HG02870 (cell line): ENCODE measurements at regions not wholly inside any gene's neighbourhood (a gene's known extent, or its start where the extent isn't known, plus 50 kb on each side); places are given as distances from the start of the nearest gene placed in this dataset.

Source experiments
- ATAC-seq: cut with Tn5 transposase; IDR thresholded peaks from one replicate; pipeline ENCODE4 v1.9.1; 2021; ENCODE audit warnings: mild to moderate bottlenecking, moderate library complexity; ENCODE audit not compliant: unreplicated experiment

DNA sequence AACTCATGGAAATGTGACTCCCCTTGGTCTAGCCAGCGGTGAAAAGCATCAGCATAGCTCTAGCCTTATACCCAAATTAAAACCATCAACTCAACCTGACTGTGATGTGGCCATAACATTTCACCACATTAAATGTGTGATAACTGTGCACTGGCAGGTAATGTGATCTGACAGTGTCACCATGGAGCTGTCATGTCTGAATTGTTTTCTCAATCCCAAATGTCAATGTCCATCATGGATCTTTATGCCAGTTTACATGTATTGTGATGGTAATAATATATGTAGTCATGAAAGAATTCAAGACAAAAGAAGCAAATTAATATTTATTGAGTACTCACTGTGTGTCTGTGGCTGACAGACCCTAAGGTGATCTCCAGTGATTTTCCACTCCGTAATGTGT, 213.4 kb upstream of the EOMES start:
- no peak for ATAC-seq

DNA sequence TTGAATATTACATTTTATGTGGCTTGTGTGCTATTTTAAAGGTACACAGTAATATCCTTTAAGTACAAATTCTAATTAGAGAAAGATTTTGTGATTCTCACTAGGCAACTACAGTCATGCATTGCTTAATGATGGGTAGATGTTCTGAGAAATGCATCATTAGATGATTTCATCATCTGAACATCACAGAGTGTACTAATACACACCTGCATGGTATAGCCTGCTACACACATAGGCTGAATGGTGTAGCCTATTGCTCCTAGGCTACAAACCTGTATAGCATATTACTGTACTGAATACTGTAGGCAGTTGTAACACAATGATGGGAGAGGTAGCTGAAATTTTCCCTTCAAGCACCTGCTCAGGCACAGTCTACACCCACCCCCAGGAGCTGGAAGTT, 217.4 kb upstream of the EOMES start:
- no peak for ATAC-seq

DNA sequence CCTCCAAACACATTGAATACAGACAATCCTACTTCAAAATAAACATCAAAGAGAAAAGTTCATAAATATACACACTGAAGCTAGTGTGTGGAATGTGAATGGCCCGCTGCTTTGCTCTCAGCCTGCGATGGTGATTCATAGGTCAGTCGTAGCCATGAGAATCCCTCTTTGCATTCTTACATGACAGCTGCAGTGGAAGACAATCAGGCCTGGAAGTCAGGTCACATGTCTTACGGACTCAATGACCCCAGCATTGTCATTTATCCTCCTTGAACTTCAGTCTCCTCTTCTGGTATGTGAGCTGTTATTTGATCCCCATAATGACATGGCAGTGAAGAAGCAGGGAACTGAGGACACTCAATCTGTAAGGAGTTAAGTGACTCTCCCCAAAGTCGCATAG, 217.8 kb upstream of the EOMES start:
- ATAC-seq, result no peak

DNA sequence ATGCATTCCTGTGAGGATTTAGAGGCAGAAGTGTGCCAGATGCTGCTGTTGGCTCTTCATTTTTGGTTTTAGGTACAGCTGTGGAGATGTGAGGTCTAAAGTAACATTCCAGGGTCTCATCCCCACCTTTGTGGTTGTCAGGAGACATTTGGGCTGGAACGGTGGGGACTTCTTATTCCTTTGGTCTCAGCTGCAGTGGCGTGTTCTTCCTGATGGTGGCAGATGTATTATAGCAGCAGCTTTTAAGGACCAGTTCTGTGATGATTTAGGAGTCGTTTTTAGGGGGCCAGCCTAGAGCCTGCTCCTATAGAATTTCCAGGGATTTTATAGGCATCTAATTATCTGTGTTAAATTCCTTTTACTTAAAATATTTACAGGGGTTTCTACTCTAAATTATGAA, 221.0 kb upstream of the EOMES start:
- ATAC-seq, result no peak

DNA sequence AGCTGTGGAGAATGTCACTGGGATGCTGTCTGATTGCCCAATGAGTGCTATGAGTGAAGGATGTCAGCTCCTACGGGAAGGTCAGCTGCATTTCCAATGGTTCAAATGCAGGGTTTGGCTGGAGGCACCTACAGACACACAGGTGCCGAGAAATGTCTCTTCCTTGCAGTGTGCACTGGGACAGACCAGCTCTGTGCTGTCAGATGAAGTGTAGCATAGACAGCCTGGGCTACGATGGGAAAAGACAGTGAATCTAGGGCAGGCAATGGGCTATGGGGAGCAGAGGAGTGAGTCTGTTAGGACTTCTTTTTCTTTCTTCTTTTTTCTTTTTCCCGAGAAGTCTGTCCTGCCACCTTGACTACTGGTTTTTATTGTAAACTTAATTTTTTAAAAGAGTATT, 223.1 kb upstream of the EOMES start:
- ATAC-seq, result no peak

DNA sequence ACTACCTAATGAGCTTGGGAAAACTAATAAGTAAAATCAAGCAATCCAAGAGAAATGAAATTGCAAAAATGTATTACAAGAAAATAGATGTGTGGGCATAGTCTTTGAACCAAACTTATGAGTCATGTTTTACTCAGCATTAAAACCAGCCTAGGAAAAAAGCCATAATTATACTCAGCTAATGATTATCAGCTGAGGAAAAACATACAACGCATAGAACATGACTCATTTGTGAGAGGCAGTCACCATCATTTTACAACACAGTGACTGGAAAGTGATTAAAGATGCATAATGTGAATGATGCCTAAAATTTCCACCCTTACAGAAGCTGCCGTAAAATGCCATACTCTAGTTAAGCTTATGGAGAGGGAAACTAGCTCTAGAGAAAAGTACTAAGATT, 238.0 kb upstream of the EOMES start:
- ATAC-seq, result no peak

DNA sequence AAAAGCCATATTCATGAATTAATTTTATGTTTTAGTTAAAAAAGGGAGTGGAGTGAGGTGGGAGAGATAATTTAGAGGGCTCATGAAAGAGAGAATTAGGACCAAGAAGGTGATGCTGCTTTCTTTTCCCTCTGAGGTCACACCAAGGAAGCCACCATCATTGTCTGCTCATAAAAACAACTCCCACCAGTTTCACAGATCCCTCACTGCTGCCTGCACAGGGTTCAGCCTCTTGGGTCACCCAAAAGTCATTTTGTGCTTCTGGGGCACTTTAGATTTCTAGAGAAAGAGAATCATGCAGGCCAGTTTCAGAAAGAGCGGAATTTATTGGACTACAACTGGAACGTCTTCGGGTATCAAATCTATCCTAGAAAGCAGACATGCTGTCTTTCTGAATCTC, 241.4 kb upstream of the EOMES start:
- no peak for ATAC-seq

DNA sequence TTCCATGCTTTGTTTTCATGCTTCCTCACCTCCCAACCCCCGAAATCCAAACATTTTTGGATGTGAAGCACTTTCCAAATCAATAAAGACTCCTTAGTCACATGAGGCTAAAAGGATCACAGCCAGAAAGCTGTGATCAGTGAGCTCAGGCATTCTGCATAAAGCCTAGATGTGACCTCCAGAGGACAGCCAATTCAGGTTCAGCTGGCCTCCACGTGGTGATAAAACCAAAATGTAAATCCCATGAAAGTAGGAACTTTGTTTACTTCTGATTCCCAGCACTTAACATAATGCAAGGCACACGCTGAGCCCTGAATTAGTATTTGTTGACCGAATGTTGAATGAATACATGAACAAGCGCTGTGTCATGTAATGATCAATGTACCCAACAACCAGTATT, 249.5 kb upstream of the EOMES start:
- ATAC-seq, result no peak

DNA sequence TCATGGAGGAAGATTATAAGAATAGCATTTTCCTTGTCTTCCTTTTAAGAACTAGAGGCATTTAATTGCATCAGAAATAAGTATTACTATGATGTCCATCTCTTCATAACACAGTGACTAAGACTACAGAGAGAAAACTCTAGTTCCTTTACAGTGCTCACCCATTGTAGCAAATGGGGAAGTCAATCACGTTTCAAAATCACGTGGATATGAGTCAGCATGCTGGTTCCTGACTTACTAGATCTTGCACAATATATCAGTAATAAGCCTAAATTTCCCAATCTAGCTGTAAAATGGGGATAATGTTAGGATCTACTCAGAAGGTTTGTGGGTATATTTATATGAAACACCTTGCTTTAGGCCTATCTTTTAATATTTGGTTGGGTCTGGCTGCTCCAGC, 254.8 kb upstream of the EOMES start:
- no peak for ATAC-seq

DNA sequence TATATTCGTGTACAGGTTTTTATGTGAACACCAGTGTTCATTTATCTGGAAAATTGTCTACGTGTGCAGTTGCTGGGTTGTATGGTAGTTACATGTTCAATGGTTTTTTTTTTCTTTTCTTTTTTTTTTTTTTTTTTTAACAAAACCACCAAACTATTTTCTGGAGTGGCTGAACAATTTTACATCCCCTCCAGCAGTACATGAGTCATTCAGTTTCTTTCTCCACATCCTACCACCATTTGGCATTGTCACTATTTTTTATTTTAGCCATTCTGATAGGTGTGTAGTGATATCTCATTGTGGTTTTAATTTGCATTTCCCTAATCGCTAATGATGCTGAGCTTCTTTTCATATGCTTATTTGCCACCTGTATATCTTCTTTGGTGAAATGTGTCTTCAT, 256.3 kb upstream of the EOMES start:
- ATAC-seq, result no peak

DNA sequence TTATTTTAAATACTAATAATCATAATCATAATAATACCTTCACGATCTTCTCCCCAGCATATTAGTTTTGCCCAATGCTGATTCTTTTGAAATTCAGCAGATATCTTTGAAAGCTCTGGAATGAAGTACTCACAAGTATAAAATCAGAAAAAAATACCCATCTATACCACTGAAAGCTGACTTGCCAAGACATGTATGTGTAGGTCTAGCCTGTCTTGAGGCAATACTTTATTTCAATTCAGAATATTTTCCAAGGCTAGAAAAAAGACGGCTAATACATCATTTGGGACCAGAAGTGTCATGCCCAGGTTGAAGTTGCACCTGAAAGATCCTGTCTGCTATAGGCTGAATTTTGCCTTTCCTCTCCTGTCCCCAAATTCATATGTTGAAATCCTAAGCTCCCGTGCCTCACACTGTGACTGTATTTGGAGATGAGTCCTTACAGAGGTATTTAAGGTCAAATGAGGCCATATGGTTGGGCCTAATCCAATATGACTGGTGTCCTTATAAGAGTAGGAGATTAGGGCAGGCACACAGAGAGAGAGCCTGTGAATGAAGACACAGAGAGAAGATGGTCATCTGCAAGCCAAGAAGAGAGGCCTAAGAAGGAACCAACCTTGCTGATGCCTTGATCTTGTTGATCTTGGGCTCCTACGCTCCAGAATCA, 255.9 kb upstream of the CMC1 start:
- ATAC-seq, result no peak

DNA sequence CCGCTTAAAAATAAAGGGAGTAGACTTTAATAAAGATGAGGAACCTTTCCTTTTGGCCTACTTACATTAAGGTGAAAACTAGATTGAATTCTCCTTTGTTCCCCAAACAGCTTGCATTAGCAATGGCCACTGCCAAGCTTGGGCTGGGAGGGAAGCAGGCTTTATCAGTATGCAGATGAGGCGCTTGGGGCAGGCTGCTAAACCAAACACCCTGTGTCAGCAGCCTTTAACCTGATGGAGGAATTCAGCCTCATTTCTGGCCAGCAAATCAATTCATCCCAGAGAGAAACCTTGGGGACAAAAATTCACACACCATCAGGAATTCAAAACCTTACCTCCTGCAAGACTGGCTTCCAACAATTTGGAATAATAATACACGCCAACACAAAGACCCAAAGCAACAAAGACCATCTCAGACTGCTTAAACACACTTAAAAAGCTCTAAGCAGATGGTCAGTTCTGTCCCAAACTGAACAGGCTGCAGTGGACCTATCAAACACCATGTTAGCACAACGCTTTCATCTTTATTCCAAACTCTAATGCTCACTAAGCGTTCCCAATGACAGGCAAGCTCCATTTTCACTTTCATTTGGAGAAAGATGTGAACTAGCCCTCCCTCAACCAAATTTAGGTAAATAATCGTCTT, 255.1 kb upstream of the CMC1 start:
- ATAC-seq, result no peak

DNA sequence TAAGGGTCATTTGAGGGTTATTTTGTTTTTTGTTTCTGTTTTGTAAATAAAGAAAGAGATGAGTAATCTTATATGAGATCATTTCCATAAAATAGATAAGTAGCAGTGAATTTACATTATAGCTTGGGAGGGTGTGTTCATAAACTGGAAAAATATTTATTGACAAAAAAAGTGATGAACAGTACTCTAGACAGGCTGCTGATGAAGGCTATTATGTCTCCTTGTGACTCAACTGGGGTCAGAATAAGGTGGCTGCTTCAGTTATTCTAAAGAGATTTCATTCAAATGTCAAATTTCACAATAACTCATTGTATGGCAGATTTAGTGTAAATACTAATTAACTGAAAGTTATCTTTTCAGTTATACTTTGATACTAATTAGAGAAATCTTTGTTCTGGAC, 251.1 kb upstream of the CMC1 start:
- no peak for ATAC-seq

DNA sequence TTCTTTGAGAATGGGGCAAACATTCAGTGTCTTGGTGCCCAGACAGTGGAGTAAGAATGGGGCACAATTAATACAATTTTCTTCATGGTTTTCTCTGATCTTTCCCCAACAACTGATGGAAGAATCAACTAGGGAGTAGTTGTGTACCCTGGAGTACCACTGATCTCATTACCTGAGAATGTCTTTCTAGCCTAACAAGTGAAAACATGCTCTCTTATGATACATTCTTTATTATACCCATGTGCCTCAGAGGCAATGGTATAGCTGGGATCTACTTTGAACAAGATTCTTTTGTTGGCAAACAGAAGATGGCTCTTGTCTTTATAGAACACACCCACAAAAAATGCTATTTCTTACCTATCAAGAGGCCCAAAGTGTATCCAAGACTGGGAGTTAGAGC, 250.6 kb upstream of the CMC1 start:
- ATAC-seq, result no peak

DNA sequence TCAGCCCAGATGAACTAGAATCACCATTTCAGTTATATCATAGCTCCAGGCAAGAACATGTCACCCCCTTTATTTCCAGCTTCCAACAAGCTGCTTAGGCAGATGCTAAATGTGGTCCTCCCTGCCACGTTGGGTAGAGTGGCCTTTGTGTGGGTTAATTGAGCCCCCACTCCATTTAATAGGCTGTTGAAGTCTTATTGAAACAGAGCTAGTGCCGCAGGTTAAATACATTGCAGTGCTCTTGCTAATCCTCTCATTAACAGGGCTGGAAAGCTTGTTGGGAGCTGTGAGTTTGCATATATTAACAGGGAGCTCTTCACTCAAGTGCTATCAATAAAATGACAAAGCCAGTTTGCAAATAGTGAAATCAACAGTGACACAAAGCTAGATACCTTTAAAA, 248.4 kb upstream of the CMC1 start:
- ATAC-seq, result no peak

DNA sequence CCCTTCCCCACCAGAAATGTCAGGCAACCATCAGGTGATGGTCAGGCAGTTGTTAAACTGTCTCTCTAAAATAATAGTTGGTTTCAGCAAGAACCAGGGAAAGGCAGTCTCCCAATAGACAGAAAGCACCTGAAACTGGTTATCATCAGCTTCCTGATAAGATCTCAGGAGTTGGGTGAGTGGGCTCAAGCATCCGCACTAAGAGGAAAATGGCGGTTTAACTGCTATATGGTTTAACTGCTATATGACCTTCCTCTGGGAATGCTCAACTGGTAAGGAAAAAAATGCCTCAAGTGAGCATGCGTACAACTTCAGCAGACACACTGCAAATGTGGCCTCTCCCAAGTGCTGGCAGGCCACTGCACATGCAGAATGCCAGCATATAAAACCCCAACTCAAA, 240.8 kb upstream of the CMC1 start:
- no peak for ATAC-seq

DNA sequence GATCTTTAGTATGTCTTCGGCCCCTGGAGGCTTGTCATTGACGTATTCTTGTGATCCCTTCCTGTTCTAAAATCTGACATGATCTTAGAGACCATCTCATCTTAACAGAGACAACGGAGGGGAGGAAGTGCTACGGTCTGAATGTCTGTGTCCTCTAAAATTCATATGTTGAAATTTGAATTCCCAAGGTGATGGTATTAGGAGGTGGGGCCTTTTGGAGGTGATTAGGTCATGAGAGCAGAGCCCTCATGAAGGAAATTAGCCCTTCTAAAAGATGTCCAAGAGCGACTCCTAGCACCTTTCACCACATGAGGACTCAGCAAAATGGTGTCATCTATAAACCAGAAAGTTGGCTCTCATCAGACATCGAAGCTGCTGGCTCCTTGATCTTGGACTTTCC, 233.2 kb upstream of the CMC1 start:
- no peak for ATAC-seq

DNA sequence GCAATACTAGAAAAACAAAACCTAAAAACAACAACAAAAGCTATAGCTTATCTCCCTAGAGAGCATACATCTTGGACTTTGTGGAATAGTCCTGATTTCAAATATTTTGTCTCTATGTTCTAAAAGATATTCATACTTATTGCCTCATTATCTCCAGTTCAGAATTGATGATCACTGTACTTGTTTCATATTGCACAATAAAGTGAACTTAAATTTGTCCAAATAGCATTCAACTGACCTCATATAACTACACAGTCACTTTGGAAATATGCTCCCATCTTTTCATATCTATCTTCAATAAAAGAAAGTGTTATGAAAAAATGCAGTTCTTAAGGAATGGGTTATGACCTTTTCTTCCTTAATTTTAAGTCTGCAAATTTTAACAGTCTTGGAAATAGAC, 228.6 kb upstream of the CMC1 start:
- no peak for ATAC-seq

DNA sequence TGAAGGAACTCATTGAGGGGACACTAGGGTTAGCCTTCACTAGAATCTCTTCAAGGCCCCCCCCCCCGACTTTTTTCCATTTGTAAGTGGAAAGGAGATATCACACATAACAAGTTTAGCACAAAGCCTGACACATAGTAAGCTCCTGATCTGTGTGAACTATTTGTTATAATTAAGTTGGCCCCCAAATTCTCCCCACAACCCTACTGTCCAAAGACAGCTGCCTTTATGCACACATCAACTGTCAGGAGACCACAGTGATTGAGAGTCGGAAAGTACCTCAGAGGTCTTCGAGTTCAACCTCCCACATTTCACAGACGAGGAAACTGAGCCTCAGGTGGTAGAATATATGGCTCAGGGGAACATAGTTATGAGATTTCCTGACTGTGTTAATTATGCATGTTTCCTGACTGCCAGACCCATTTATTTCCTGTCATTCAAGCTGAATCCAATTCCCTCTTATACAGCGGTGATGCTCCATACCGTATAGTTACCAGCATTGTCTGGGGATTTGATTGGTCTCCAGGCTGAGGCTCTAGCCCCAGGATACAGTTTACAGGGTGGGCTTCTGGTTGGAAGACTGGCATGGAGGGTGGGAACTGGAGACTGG, 227.4 kb upstream of the CMC1 start:
- no peak for ATAC-seq

DNA sequence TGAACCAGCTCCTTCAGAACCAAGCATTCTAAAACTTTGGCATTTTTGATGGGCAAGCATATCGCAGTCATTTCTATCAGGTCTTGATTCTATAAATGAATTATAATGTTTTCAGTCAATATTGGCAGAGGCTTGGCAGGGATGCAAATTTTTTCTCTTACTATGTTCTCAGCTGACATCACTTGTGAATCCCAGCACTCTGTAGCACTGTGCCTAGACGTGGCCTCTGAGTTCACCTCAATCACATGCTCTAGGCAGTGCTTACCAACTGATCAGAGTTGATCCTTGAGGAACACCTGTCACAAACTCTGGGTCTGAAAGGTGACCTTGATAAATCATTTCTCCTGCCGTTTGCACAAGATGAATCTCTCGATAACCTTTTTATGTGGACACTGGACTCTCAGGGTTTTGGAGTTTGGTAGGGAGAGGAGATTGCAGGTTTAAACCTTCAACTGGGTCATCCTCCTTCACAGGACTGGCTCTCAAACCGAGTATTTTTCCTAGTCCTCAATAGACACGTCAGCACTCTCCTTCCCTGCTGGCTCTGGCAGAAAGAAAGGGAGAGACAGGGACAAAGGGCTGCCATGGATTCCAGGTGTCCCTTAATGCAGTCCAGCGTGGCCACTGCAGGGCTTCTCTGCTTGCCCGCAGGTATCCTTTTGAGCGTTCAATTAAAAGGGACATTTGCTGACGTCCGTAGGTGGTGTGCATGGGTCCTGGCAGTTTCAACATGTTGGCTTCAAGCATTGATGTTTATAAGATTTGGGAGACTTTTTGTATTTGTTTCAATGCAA, 222.3 kb upstream of the CMC1 start:
- no peak for ATAC-seq

DNA sequence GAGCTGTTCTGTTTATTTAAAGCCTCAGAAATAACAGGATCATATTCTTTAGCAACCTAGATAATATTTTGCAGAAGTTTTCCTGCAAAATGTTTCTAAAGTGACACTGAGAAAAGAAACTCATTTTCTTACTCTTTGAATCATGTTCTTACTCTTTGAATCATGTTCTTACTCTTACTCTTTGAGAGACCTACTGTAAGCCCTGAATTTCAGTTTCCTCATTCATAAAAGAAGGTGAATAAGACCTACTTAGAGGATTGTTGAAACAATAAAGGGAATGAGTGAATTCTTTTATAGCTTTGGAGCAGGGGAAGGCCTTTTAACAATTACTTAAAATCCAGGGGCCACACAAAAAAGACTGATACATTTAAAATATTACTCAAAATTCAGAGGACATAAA, 221.7 kb upstream of the CMC1 start:
- ATAC-seq, result peak; percentile 49

DNA sequence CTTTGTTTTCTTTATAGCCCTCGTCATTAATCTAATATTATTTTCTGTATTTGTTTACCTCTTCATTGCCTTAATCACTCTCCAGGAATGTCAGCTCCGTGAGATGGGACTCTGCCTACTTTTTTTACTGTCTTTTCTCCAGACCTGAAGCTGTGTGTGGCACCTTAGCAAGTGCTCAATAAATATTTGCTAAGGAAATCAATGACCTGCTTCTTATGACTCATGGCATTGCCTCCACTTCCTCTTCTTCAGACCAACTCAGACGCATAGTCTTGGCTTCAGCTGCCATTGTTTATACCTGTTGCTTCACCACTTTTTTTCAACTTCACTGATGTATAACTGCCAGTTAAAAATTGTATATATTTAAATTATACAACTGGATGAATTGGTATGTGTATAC, 218.5 kb upstream of the CMC1 start:
- ATAC-seq, result no peak
